ENCODE measurements at regions not wholly inside any gene's neighbourhood (a gene's known extent, or its start where the extent isn't known, plus 50 kb on each side); places are given as distances from the start of the nearest gene placed in this dataset.
A peak's percentile ranks its signal among the peaks of the same experiment; 100 is the strongest.

DNA sequence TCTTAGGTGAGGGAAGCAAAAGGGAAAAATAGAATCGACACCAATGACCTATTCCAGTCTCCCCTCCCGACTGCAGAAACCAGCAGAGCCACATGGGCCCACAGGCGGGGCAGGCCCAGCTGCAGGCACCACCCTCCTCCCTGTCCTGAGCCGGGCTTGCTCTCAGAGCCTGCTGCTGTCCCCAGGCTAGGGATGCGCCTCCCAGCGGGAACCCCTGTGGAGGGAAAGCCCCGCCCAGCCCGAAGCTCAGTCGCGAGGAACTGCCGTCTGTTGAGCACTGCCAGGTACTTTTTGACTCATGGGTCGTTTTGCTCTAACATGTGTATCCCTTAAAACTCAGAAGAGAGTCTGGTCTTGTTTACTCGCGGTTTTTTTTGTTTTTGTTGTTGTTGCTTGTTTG lies 124.5 kb upstream of the RET start:
- Histone ChIP-seq H3K9me3 (no peaks in the 10 kb centered on the region), H3K27ac (no peak overlapping the region), H3K27me3 (no peaks in the 10 kb centered on the region), H3K36me3 (ENCODE audit: low read depth, missing control alignments) (no peaks in the 10 kb centered on the region), H3K4me3 (peak overlapping the region in 1 of 2 donors; percentile 29), H3K4me1 (no peaks in the 10 kb centered on the region)
- TF ChIP-seq POLR2A (IDR thresholded peaks at IDR 0.05), result no peak
- TF ChIP-seq, protein P1, sequence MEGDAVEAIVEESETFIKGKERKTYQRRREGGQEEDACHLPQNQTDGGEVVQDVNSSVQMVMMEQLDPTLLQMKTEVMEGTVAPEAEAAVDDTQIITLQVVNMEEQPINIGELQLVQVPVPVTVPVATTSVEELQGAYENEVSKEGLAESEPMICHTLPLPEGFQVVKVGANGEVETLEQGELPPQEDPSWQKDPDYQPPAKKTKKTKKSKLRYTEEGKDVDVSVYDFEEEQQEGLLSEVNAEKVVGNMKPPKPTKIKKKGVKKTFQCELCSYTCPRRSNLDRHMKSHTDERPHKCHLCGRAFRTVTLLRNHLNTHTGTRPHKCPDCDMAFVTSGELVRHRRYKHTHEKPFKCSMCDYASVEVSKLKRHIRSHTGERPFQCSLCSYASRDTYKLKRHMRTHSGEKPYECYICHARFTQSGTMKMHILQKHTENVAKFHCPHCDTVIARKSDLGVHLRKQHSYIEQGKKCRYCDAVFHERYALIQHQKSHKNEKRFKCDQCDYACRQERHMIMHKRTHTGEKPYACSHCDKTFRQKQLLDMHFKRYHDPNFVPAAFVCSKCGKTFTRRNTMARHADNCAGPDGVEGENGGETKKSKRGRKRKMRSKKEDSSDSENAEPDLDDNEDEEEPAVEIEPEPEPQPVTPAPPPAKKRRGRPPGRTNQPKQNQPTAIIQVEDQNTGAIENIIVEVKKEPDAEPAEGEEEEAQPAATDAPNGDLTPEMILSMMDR (IDR thresholded peaks at IDR 0.05), result no peak
- 32 to 33% methylated on average over 13 to 14 of the region's 14 CpGs for WGBS, 2 donors
- peak; percentile 22 for DNase-seq
- intact Hi-C loops (cut with DNase I; ENCODE audit: low total_unique reads), result no loop called here

DNA sequence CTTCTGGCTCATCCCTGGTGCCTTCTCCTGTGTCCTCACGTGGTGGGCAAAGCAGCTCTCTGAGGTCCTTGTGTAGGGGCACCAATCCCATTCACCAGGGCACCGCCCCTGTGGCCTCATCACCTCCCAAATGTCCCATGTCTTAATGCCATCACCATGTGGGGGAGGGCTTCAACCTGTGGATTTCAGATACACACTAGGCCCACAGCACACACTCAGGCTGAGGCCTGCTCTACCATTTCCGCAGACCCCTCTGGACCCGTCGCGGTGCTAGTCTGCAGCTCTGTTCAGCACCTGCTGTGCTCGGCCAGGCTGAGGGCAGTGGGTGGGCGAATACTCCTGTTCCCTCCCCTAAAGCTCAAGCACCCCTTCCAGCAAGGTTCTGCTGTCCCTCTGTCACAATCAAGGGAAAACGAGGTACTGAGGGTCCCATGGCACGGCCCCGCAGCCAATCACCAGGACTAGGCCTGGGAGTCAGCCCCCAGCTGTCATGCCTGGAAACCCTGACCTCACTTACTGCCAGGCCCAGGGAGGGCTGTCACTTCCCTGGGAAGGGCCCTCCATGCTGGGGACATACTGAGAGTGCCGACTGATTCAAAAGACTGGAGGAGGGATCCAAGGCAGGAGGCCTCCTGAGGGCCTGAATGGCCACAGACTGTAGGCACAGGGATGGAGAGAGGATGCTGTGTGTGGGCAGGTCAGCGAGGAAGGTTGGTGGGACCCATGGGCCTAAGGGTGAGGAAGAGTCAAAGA lies 123.8 kb upstream of the RET start:
- H3K4me1 ChIP-seq, result no peaks in the 10 kb centered on the region
- H3K9me3 ChIP-seq, result no peaks in the 10 kb centered on the region
- no peaks in the 10 kb centered on the region for H3K27me3 ChIP-seq
- TF ChIP-seq POLR2A (IDR thresholded peaks at IDR 0.05), result no peak
- TF ChIP-seq, protein P1 (IDR thresholded peaks at IDR 0.05), result no peak
- intact Hi-C loops (cut with DNase I; ENCODE audit: low total_unique reads), result no loop called here
- DNase-seq, result no peak
- 91 to 92% methylated on average over 13 of the region's 13 CpGs for WGBS, 2 donors
- no peak overlapping the region for H3K27ac ChIP-seq
- H3K36me3 ChIP-seq (ENCODE audit: low read depth, missing control alignments), result no peaks in the 10 kb centered on the region
- H3K4me3 ChIP-seq, result no peak overlapping the region

DNA sequence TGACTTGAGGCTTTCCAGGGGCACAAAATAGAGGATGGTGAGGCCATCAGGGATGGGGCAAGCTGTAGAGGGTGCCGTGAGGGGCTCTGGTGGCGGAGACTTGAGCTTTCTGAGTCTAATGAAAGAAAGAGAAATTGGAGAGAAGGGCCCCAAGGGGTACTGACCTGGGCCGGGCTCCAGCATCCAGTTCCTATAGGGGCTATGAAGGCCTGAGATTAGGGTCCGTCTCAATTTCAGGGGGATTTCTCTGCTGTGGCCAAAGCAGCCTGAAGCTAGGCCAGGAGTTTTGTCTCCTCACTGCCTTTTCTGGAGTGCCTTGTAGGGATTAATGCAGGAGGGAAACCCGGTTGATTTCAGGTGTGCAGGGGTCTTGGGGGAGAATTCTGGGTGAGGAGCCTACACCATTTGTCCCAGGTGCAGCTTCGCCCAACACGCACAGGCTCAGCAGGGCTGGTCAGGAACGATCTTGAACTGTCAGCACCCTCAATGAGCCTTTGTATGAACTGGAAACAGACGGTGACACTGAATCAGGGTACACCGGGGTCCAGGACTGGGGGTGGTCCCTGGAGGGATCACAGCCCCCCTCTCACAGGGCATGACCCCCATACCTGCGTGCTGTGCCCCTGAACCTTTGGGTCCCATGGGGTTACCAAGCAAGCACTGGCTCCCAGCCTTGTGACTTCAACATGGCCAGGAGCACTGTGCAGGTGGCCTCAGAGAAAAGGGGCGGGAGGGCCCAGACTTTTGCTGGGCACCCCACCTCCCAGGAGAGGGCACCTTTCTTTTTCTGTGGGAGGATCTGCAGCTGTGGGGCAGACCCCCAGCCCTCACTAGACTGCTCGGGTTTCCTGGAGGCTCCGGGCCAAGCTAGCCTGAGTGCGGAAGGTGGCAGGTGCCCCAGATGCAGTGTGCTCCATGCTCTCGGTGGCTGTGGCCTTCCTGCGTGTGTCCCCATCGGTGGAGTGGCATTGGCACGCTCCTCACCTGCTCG lies 122.9 kb upstream of the RET start:
- Histone ChIP-seq H3K4me3 (no peak overlapping the region), H3K9me3 (no peaks in the 10 kb centered on the region), H3K27ac (no peak overlapping the region), H3K36me3 (ENCODE audit: low read depth, missing control alignments) (no peaks in the 10 kb centered on the region), H3K4me1 (no peaks in the 10 kb centered on the region), H3K27me3 (no peaks in the 10 kb centered on the region)
- DNase-seq, result no peak
- TF ChIP-seq, protein P1 (IDR thresholded peaks at IDR 0.05), result no peak
- TF ChIP-seq POLR2A (IDR thresholded peaks at IDR 0.05), result no peak
- WGBS, 2 donors, result 86 to 94% methylated on average over 10 to 20 of the region's 20 CpGs
- intact Hi-C loops (cut with DNase I; ENCODE audit: low total_unique reads), result no loop called here

DNA sequence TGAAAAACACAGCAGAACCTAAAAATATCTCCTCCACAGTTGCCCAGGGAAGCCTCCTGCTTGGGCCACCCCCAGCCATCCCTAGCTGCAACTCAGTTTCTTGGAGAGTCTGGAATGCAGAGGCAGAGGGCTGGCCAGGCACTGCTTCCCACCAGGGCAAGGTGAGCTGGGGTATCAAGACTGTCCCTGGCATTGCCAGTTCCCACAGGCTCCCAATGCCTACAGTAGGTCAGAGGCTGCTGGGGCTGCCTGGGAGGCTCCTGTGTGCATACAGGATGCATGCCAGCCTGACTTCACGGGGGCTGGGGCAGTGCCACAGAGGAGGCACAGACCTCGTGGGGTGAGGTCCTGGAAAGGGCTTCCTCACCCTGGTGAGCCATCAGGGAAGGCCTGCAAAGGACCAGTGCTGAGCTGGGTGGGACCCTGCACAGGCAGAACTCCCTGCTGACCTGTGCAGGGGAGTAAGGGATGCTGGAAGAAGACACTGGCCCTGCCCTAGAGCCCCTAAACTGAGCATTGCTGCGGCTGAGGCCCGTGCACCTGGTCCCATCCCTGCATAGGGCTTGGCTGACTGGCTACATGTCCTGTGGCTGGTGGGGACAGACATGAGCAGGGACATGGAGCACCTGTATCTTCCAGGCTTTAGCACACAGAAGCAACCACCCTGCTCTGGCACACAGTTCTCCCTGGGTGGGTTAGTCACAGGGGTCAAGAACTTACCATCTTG lies 121.9 kb upstream of the RET start:
- DNase-seq, result no peak
- TF ChIP-seq POLR2A (IDR thresholded peaks at IDR 0.05), result no peak
- TF ChIP-seq, protein P1 (IDR thresholded peaks at IDR 0.05), result no peak

More for the DNA sequence above, 121.9 kb upstream of the RET start:
- H3K9me3 ChIP-seq, result no peaks in the 10 kb centered on the region
- no peaks in the 10 kb centered on the region for H3K4me1 ChIP-seq
- no peaks in the 10 kb centered on the region for H3K27me3 ChIP-seq
- H3K27ac ChIP-seq, result no peak overlapping the region
- no peak overlapping the region for H3K4me3 ChIP-seq
- intact Hi-C loops (cut with DNase I; ENCODE audit: low total_unique reads), result no loop called here
- WGBS, 2 donors, result 82 to 92% methylated on average over 2 to 4 of the region's 4 CpGs
- no peaks in the 10 kb centered on the region for H3K36me3 ChIP-seq (ENCODE audit: low read depth, missing control alignments)

Measured in testis (tissue), 2 donors.